ENCODE measurements at regions not wholly inside any gene's neighbourhood (a gene's known extent, or its start where the extent isn't known, plus 50 kb on each side); places are given as distances from the start of the nearest gene placed in this dataset.
A peak's percentile ranks its signal among the peaks of the same experiment; 100 is the strongest.
"Not testable (repeated sequence)": the region's sequence is repeated elsewhere in the genome, so short reads cannot be mapped to it uniquely, and the experiment has no call there.

GRCh38 chr5:130488252-130488651 lies 584.0 kb downstream of the CHSY3 start:
- DNase-seq (ENCODE audit: low read depth) = no peak

- no peak for DNase-seq (ENCODE audit: low read depth)
Measured at GRCh38 chr5:130479045-130479804, 575.0 kb downstream of the CHSY3 start.

GRCh38 chr5:130476325-130476724 lies 572.1 kb downstream of the CHSY3 start:
- no peak for DNase-seq (ENCODE audit: low read depth)

GRCh38 chr5:130462516-130462915 lies 558.3 kb downstream of the CHSY3 start:
- peak; percentile 8 for DNase-seq (ENCODE audit: low read depth)

GRCh38 chr5:130455175-130455574 lies 550.9 kb downstream of the CHSY3 start:
- no peak for DNase-seq (ENCODE audit: low read depth)

- no peak for DNase-seq (ENCODE audit: low read depth)
Measured at GRCh38 chr5:130452744-130453143, 548.5 kb downstream of the CHSY3 start.

- DNase-seq (ENCODE audit: low read depth) = no peak
Measured at GRCh38 chr5:130436430-130436829, 532.2 kb downstream of the CHSY3 start.

- no peak for DNase-seq (ENCODE audit: low read depth)
Measured at GRCh38 chr5:130427222-130427955, 523.1 kb downstream of the CHSY3 start.

GRCh38 chr5:130425424-130425823 lies 521.2 kb downstream of the CHSY3 start:
- DNase-seq (ENCODE audit: low read depth) = no peak

- no peak for DNase-seq (ENCODE audit: low read depth)
Measured at GRCh38 chr5:130424341-130424740, 520.1 kb downstream of the CHSY3 start.

GRCh38 chr5:130402906-130403305 lies 498.6 kb downstream of the CHSY3 start:
- DNase-seq (ENCODE audit: low read depth) = no peak

- peak; percentile 46 for DNase-seq (ENCODE audit: low read depth)
Measured at GRCh38 chr5:130400091-130400490, 495.8 kb downstream of the CHSY3 start.

- DNase-seq (ENCODE audit: low read depth) = no peak
Measured at GRCh38 chr5:130398825-130399224, 494.6 kb downstream of the CHSY3 start.

GRCh38 chr5:130397727-130398126 lies 493.5 kb downstream of the CHSY3 start:
- not testable (repeated sequence) for DNase-seq (ENCODE audit: low read depth)

GRCh38 chr5:130397132-130397531 lies 492.9 kb downstream of the CHSY3 start:
- no peak for DNase-seq (ENCODE audit: low read depth)

- DNase-seq (ENCODE audit: low read depth) = not testable (repeated sequence)
Measured at GRCh38 chr5:130391727-130392264, 487.5 kb downstream of the CHSY3 start.

- no peak for DNase-seq (ENCODE audit: low read depth)
Measured at GRCh38 chr5:130386155-130386554, 481.9 kb downstream of the CHSY3 start.

GRCh38 chr5:130385656-130386055 lies 481.4 kb downstream of the CHSY3 start:
- no peak for DNase-seq (ENCODE audit: low read depth)

GRCh38 chr5:130365956-130366355 lies 461.7 kb downstream of the CHSY3 start:
- no peak for DNase-seq (ENCODE audit: low read depth)

GRCh38 chr5:130350131-130350530 lies 445.9 kb downstream of the CHSY3 start:
- DNase-seq (ENCODE audit: low read depth) = no peak

- peak; percentile 76 for DNase-seq (ENCODE audit: low read depth)
Measured at GRCh38 chr5:130337179-130337888, 433.1 kb downstream of the CHSY3 start.

GRCh38 chr5:130335117-130335516 lies 430.9 kb downstream of the CHSY3 start:
- DNase-seq (ENCODE audit: low read depth) = peak; percentile 5

GRCh38 chr5:130333089-130333488 lies 428.8 kb downstream of the CHSY3 start:
- peak; percentile 45 for DNase-seq (ENCODE audit: low read depth)

Measured in EH (cell line).